ENCODE measurements at regions not wholly inside any gene's neighbourhood (a gene's known extent, or its start where the extent isn't known, plus 50 kb on each side); places are given as distances from the start of the nearest gene placed in this dataset.
A peak's percentile ranks its signal among the peaks of the same experiment; 100 is the strongest.

- no peak for TF ChIP-seq CTCF (IDR thresholded peaks at IDR 0.05; ENCODE audit: low read depth, low read length, missing input control)
- peak; percentile 38 for TF ChIP-seq YY1 (IDR thresholded peaks at IDR 0.05)
- no peak for TF ChIP-seq TAF1 (conservative IDR thresholded peaks at IDR 0.05)
Observed at GRCh38 chr9:108093773-108094675, 604.5 kb upstream of the KLF4 start.
